HG02938 (cell line): ENCODE measurements at regions not wholly inside any gene's neighbourhood (a gene's known extent, or its start where the extent isn't known, plus 50 kb on each side); places are given as distances from the start of the nearest gene placed in this dataset.

Experiments
- ATAC-seq: cut with Tn5 transposase; IDR thresholded peaks from one replicate; pipeline ENCODE4 v1.9.1; 2021; ENCODE audit warnings: mild to moderate bottlenecking, moderate library complexity; ENCODE audit not compliant: unreplicated experiment

- ATAC-seq, result no peak
Observed at GRCh38 chr6:147808640-147809039, 300.1 kb downstream of the SAMD5 start.

GRCh38 chr6:147811913-147812629 is 303.6 kb downstream of the SAMD5 start:
- no peak for ATAC-seq

- ATAC-seq, result no peak
Observed at GRCh38 chr6:147817042-147817689, 308.7 kb downstream of the SAMD5 start.

GRCh38 chr6:147820520-147820919 is 312.0 kb downstream of the SAMD5 start:
- no peak for ATAC-seq

GRCh38 chr6:147821295-147821897 is 312.9 kb downstream of the SAMD5 start:
- no peak for ATAC-seq

- ATAC-seq, result no peak
Observed at GRCh38 chr6:147823936-147824335, 315.4 kb downstream of the SAMD5 start.

- no peak for ATAC-seq
Observed at GRCh38 chr6:147825848-147826247, 317.4 kb downstream of the SAMD5 start.

GRCh38 chr6:147826698-147827097 is 318.2 kb downstream of the SAMD5 start:
- ATAC-seq, result no peak

GRCh38 chr6:147829418-147829817 is 320.9 kb downstream of the SAMD5 start:
- no peak for ATAC-seq

- ATAC-seq, result no peak
Observed at GRCh38 chr6:147829835-147830234, 321.3 kb downstream of the SAMD5 start.

GRCh38 chr6:147831356-147831755 is 322.9 kb downstream of the SAMD5 start:
- no peak for ATAC-seq

- no peak for ATAC-seq
Observed at GRCh38 chr6:147833607-147834006, 325.1 kb downstream of the SAMD5 start.

- ATAC-seq, result no peak
Observed at GRCh38 chr6:147834084-147834776, 325.7 kb downstream of the SAMD5 start.

- ATAC-seq, result no peak
Observed at GRCh38 chr6:147837540-147837939, 329.1 kb downstream of the SAMD5 start.

GRCh38 chr6:147839708-147840610 is 331.5 kb downstream of the SAMD5 start:
- ATAC-seq, result no peak

- no peak for ATAC-seq
Observed at GRCh38 chr6:147841547-147842148, 333.2 kb downstream of the SAMD5 start.

GRCh38 chr6:147849401-147850330 is 341.2 kb downstream of the SAMD5 start:
- ATAC-seq, result no peak

- ATAC-seq, result no peak
Observed at GRCh38 chr6:147852772-147853171, 344.3 kb downstream of the SAMD5 start.

GRCh38 chr6:147853574-147853973 is 345.1 kb downstream of the SAMD5 start:
- no peak for ATAC-seq
